ENCODE measurements at regions not wholly inside any gene's neighbourhood (a gene's known extent, or its start where the extent isn't known, plus 50 kb on each side); places are given as distances from the start of the nearest gene placed in this dataset.

GRCh38 chr7:25852211-25852938 lies 299.6 kb upstream of the NFE2L3 start:
- TF ChIP-seq POLR2A (IDR thresholded peaks at IDR 0.05; ENCODE audit: low read depth, low read length) = no peak
- no peak for TF ChIP-seq TAF1 (IDR thresholded peaks at IDR 0.05; ENCODE audit: borderline replicate concordance, low read depth, low read length)
- TF ChIP-seq POLR2AphosphoS5 (IDR thresholded peaks at IDR 0.05; ENCODE audit: low read depth, low read length) = no peak
